ENCODE measurements at regions not wholly inside any gene's neighbourhood (a gene's known extent, or its start where the extent isn't known, plus 50 kb on each side); places are given as distances from the start of the nearest gene placed in this dataset.

- H3K4me1 ChIP-seq (ENCODE audit: insufficient read depth, low read length) = no peaks in the 10 kb centered on the region
- H3K36me3 ChIP-seq (ENCODE audit: insufficient read depth, low read length) = no peaks in the 10 kb centered on the region
- no peaks in the 10 kb centered on the region for H3K9me3 ChIP-seq (ENCODE audit: control insufficient read depth, insufficient read depth, low read length)
- H3K9ac ChIP-seq (ENCODE audit: low read depth, low read length) = no peak overlapping the region
These were observed 762.3 kb downstream of the C6orf118 start for GRCh38 chr6:164547076-164547475.

- Histone ChIP-seq H3K4me1 (ENCODE audit: insufficient read depth, low read length) (no peaks in the 10 kb centered on the region), H3K9me3 (ENCODE audit: control insufficient read depth, insufficient read depth, low read length) (no peaks in the 10 kb centered on the region), H3K9ac (ENCODE audit: low read depth, low read length) (no peak overlapping the region), H3K36me3 (ENCODE audit: insufficient read depth, low read length) (no peaks in the 10 kb centered on the region)
These were observed 763.1 kb downstream of the C6orf118 start for GRCh38 chr6:164546263-164546662.

GRCh38 chr6:164534070-164534766 lies 775.2 kb downstream of the C6orf118 start:
- H3K4me1 ChIP-seq (ENCODE audit: insufficient read depth, low read length) = no peaks in the 10 kb centered on the region
- no peaks in the 10 kb centered on the region; the same call in 1 of the 2 replicates for H3K9me3 ChIP-seq (ENCODE audit: control insufficient read depth, insufficient read depth, low read length)
- H3K9ac ChIP-seq (ENCODE audit: low read depth, low read length) = no peak overlapping the region
- H3K36me3 ChIP-seq (ENCODE audit: insufficient read depth, low read length) = no peaks in the 10 kb centered on the region

- H3K9me3 ChIP-seq (ENCODE audit: control insufficient read depth, insufficient read depth, low read length) = no peaks in the 10 kb centered on the region; the same call in 1 of the 2 replicates
- H3K4me1 ChIP-seq (ENCODE audit: insufficient read depth, low read length) = no peaks in the 10 kb centered on the region
- H3K36me3 ChIP-seq (ENCODE audit: insufficient read depth, low read length) = no peaks in the 10 kb centered on the region
- no peak overlapping the region for H3K9ac ChIP-seq (ENCODE audit: low read depth, low read length)
These were observed 776.4 kb downstream of the C6orf118 start for GRCh38 chr6:164533045-164533362.

- Histone ChIP-seq H3K4me1 (ENCODE audit: insufficient read depth, low read length) (no peaks in the 10 kb centered on the region), H3K9ac (ENCODE audit: low read depth, low read length) (no peak overlapping the region), H3K9me3 (ENCODE audit: control insufficient read depth, insufficient read depth, low read length) (no peaks in the 10 kb centered on the region; the same call in 1 of the 2 replicates), H3K36me3 (ENCODE audit: insufficient read depth, low read length) (no peaks in the 10 kb centered on the region)
These were observed 777.0 kb downstream of the C6orf118 start for GRCh38 chr6:164532198-164533044.

- H3K9me3 ChIP-seq (ENCODE audit: control insufficient read depth, insufficient read depth, low read length) = peaks cover 2% of the 10 kb centered on the region; the same call in 1 of the 2 replicates
- no peaks in the 10 kb centered on the region for H3K36me3 ChIP-seq (ENCODE audit: insufficient read depth, low read length)
- H3K9ac ChIP-seq (ENCODE audit: low read depth, low read length) = no peak overlapping the region
- no peaks in the 10 kb centered on the region for H3K4me1 ChIP-seq (ENCODE audit: insufficient read depth, low read length)
These were observed 777.7 kb downstream of the C6orf118 start for GRCh38 chr6:164531736-164532135.

- H3K9me3 ChIP-seq (ENCODE audit: control insufficient read depth, insufficient read depth, low read length) = peaks cover 8% of the 10 kb centered on the region
- no peak overlapping the region for H3K9ac ChIP-seq (ENCODE audit: low read depth, low read length)
- H3K36me3 ChIP-seq (ENCODE audit: insufficient read depth, low read length) = no peaks in the 10 kb centered on the region
- H3K4me1 ChIP-seq (ENCODE audit: insufficient read depth, low read length) = no peaks in the 10 kb centered on the region
These were observed 780.9 kb downstream of the C6orf118 start for GRCh38 chr6:164528539-164528938.

- peaks cover 8% of the 10 kb centered on the region for H3K9me3 ChIP-seq (ENCODE audit: control insufficient read depth, insufficient read depth, low read length)
- H3K4me1 ChIP-seq (ENCODE audit: insufficient read depth, low read length) = no peaks in the 10 kb centered on the region
- H3K36me3 ChIP-seq (ENCODE audit: insufficient read depth, low read length) = no peaks in the 10 kb centered on the region
- H3K9ac ChIP-seq (ENCODE audit: low read depth, low read length) = no peak overlapping the region
These were observed 786.2 kb downstream of the C6orf118 start for GRCh38 chr6:164523087-164523654.

- Histone ChIP-seq H3K9me3 (ENCODE audit: control insufficient read depth, insufficient read depth, low read length) (no peaks in the 10 kb centered on the region; the same call in 1 of the 2 replicates), H3K4me1 (ENCODE audit: insufficient read depth, low read length) (no peaks in the 10 kb centered on the region), H3K36me3 (ENCODE audit: insufficient read depth, low read length) (no peaks in the 10 kb centered on the region), H3K9ac (ENCODE audit: low read depth, low read length) (no peak overlapping the region)
These were observed 788.5 kb downstream of the C6orf118 start for GRCh38 chr6:164520916-164521315.

- no peaks in the 10 kb centered on the region for H3K9me3 ChIP-seq (ENCODE audit: control insufficient read depth, insufficient read depth, low read length)
- H3K36me3 ChIP-seq (ENCODE audit: insufficient read depth, low read length) = no peaks in the 10 kb centered on the region
- no peak overlapping the region for H3K9ac ChIP-seq (ENCODE audit: low read depth, low read length)
- no peaks in the 10 kb centered on the region for H3K4me1 ChIP-seq (ENCODE audit: insufficient read depth, low read length)
These were observed 802.0 kb downstream of the C6orf118 start for GRCh38 chr6:164507206-164507940.

GRCh38 chr6:164505425-164505824 lies 804.0 kb downstream of the C6orf118 start:
- Histone ChIP-seq H3K36me3 (ENCODE audit: insufficient read depth, low read length) (no peaks in the 10 kb centered on the region), H3K4me1 (ENCODE audit: insufficient read depth, low read length) (no peaks in the 10 kb centered on the region), H3K9me3 (ENCODE audit: control insufficient read depth, insufficient read depth, low read length) (no peaks in the 10 kb centered on the region), H3K9ac (ENCODE audit: low read depth, low read length) (no peak overlapping the region)

- no peaks in the 10 kb centered on the region for H3K36me3 ChIP-seq (ENCODE audit: insufficient read depth, low read length)
- no peaks in the 10 kb centered on the region for H3K4me1 ChIP-seq (ENCODE audit: insufficient read depth, low read length)
- H3K9ac ChIP-seq (ENCODE audit: low read depth, low read length) = no peak overlapping the region
- H3K9me3 ChIP-seq (ENCODE audit: control insufficient read depth, insufficient read depth, low read length) = no peaks in the 10 kb centered on the region
These were observed 806.6 kb downstream of the C6orf118 start for GRCh38 chr6:164502833-164503232.

- Histone ChIP-seq H3K4me1 (ENCODE audit: insufficient read depth, low read length) (no peaks in the 10 kb centered on the region), H3K36me3 (ENCODE audit: insufficient read depth, low read length) (no peaks in the 10 kb centered on the region), H3K9me3 (ENCODE audit: control insufficient read depth, insufficient read depth, low read length) (no peaks in the 10 kb centered on the region), H3K9ac (ENCODE audit: low read depth, low read length) (no peak overlapping the region)
These were observed 813.4 kb downstream of the C6orf118 start for GRCh38 chr6:164495882-164496495.

- no peak overlapping the region for H3K9ac ChIP-seq (ENCODE audit: low read depth, low read length)
- H3K4me1 ChIP-seq (ENCODE audit: insufficient read depth, low read length) = peaks cover 9% of the 10 kb centered on the region; the same call in 1 of the 2 replicates
- H3K9me3 ChIP-seq (ENCODE audit: control insufficient read depth, insufficient read depth, low read length) = peaks cover 3% of the 10 kb centered on the region; the same call in 1 of the 2 replicates
- no peaks in the 10 kb centered on the region for H3K36me3 ChIP-seq (ENCODE audit: insufficient read depth, low read length)
These were observed 831.0 kb downstream of the C6orf118 start for GRCh38 chr6:164478426-164478825.
